ENCODE measurements at regions not wholly inside any gene's neighbourhood (a gene's known extent, or its start where the extent isn't known, plus 50 kb on each side); places are given as distances from the start of the nearest gene placed in this dataset.

GRCh38 chr6:138580040-138580439 is 80.7 kb upstream of the NHSL1 start:
- DNase-seq: no peak

- no peak for DNase-seq
Observed at GRCh38 chr6:138580801-138581200, 81.5 kb upstream of the NHSL1 start.

DNA sequence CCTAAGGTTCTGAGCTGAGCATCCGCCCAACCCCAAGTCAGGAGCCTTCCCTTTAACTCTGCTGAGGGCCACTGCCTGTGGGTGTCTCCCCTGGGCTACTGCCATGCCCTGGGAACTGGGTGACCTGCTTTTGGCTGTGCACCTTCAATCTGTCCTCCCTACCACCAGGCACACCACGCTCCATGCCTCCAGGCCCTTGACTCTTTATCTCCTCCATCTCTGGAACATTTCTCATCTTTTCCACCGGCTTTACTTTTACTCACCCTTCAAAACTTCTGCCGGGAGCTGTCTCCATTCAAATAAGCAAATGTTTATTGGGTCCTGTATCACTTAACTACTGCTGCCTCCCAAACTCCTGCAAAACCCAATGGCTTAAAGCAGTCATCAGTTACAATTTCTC is 83.3 kb upstream of the NHSL1 start:
- DNase-seq: no peak

DNA sequence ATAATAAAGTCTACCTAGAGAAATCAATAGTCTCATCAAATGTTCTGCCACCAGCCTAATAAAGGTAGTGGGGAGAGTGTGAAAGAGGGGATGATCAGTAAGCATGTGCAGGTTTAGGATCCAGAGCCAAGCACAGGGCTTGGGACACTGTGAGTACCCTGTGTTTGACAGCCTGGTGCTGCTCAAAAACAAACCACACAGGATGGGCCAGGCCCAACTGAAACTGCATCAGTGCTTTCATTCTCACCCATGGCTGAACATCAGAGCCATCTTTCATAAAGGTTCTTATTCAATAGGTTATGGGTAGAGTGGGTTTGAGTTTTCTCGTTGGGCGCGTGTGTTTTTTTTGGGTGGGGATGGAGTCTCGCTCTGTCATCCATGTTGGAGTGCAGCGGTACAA is 87.3 kb upstream of the NHSL1 start:
- DNase-seq: no peak

GRCh38 chr6:138588805-138589434 is 89.6 kb upstream of the NHSL1 start:
- DNase-seq: peak; percentile 59

- peak; percentile 29 for DNase-seq
Observed at GRCh38 chr6:138590796-138591709, 91.8 kb upstream of the NHSL1 start.

DNA sequence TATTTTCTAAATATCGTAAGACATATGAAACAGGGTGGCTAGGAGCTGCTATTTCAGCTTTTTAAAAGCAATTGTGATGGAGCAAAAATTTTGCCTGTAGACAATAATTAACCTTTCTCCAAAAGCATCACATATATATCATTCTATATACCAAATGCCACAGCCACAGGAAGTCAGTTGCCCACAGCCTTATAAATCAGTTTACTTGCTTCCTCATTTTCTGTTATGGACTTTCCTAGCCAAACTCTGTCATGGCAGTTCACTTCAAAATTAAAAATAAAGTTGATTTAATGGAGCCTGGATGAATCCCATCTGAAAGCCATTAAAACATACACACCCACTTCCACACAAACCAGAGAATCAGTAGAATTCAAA is 93.4 kb upstream of the NHSL1 start:
- no peak for DNase-seq

- no peak for DNase-seq
Observed at GRCh38 chr6:138593124-138593877, 94.0 kb upstream of the NHSL1 start.

DNA sequence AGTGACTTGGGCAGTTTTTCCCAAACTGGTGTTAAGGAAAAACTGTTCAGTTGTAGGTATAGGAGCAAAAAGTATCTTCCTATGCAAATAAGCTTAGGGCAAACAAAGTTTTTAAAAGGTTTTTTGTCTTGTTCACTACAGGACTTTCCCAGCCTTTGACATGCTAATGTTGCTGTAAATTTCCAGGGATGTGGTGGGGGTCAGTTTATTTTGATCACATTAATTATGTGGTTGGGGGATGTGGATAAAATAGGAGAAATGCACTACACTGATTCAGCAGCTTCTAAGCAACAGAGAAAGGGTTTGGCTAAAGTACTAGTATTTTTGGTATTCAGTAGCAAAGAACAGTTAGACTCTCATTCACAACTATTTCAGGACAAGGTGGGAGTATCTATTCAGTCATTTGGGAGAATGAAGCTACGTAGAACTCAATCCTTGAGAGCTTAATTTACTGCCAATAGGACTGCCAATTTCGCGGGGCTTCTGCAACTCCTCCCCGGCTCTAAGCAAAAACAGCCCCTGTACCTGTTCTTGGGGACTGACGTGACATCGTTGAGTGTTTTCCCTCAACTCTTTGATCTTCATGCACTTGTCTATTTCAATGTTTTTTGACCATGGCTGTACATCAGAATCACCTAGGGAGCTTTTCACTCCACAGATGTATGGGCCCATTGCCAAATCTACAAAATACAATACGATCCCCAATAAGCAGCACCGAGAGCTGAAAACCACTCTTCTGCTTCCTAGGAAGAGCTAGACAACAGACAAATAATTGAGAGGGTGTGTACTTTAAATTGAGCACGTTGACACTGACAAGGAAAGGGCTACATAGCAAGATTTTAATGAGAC is 94.8 kb upstream of the NHSL1 start:
- DNase-seq: no peak

DNA sequence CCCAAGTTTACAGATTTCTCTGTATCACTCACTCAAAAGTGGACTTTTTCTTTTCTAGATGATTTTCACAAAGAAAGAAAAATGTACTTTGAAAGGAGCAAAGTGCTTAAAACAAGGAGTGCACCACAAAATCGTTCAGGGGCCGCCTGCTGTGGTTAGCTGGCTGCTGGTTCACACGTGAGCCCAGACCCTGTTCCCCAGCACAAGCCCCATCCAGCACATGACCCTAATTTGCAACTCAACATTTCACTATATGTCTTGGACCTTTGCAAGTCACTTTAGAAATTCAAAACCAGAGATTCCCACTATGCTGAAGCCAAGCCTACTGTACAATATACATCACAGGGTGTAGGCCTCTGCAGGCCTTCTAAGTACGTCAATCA is 95.5 kb upstream of the NHSL1 start:
- DNase-seq: no peak

- no peak for DNase-seq
Observed at GRCh38 chr6:138596126-138596525, 96.8 kb upstream of the NHSL1 start.

- no peak for DNase-seq
Observed at GRCh38 chr6:138596591-138596990, 97.3 kb upstream of the NHSL1 start.

GRCh38 chr6:138597336-138597735 is 98.0 kb upstream of the NHSL1 start:
- DNase-seq: no peak

GRCh38 chr6:138598562-138599173 is 99.4 kb upstream of the NHSL1 start:
- no peak for DNase-seq

- no peak for DNase-seq
Observed at GRCh38 chr6:138600261-138600660, 101.0 kb upstream of the NHSL1 start.

GRCh38 chr6:138600726-138601125 is 101.4 kb upstream of the NHSL1 start:
- no peak for DNase-seq

DNA sequence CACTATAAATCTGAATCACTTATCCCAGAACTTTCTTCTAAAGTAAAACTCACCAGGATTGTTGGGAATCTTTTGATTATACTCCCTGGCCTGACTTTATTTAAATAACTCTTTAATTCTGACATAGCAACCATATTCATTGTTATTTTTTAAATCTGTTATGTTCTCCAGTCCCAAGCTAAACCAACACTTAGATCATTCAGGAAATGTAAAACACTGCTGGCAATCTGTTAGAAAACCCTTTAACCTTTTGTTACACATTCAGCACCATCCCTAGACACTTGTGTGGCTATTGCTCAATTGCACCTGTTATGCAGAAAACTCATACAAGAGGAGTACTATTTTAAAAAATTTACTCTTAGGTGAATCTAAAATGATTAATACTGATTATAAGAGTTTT is 101.8 kb upstream of the NHSL1 start:
- DNase-seq: no peak

- no peak for DNase-seq
Observed at GRCh38 chr6:138605958-138606357, 106.7 kb upstream of the NHSL1 start.

DNA sequence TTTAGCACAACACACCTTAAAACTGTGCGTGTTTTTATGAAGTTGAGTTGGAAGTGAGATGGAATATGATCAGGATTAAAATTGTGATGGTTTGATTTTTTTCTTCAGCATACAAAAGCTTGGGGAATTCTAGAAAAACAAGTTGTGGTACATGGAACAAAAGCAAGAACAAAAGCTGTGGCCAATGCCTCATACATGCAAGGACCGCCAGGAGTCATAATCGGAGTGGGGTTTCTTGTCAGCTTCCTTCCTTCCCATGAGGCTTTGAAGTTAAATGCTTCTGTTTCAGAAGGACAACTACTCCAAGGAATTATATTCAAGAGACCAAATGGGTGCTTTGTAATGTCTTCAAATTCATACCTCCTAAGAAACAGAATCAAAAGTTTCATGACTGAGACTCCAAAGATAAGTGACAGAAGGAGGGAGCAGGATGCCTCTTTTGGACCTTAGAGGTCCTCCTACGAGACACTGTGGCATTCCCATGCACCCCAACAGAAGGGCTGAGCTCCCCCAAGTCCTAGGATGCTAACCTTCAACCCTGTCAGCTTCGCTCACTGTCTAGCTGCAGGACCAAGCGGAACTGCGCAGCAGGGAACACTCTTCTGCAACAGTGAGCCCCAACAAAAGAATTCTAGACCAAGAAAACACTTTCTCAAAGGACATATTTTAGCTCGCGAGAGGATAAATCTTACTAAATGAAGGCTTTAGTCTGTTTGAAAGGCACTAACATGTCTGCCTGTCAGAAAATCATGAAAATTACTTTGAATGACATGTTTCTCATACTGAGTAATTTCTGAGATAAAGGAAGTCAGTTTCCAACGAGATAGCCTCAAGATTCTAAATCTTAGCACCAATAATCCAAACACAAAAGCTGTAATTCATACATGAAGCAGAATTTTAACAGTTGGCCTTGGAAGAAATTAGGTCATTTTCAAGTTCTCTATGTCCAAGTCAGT is 108.5 kb upstream of the NHSL1 start:
- DNase-seq: no peak

GRCh38 chr6:138608896-138609295 is 109.6 kb upstream of the NHSL1 start:
- no peak for DNase-seq

GRCh38 chr6:138609801-138610430 is 110.6 kb upstream of the NHSL1 start:
- DNase-seq: no peak

All from DMS 273 treated with DMSO at 0.1 percent for 48 hours (cell line).